A549 (cell line): ENCODE measurements at regions not wholly inside any gene's neighbourhood (a gene's known extent, or its start where the extent isn't known, plus 50 kb on each side); places are given as distances from the start of the nearest gene placed in this dataset.
A peak's percentile ranks its signal among the peaks of the same experiment; 100 is the strongest.

Source experiments
- ATAC-seq, 2 experiments: fragments of 200-7000 bp in 1 of 2; fragments of >200 bp in 1 of 2; cut with Nextera tagmentation in 1 of 2; cut with Tn5 transposase in 1 of 2; 3 replicates each; pipeline versions ENCODE4 v1.8.0 to v1.9.1; 2018 to 2020; ENCODE audit warnings: mild to moderate bottlenecking in 1 of 2, moderate library complexity in 1 of 2
- CTCF ChIA-PET: fragments of 300-600 bp; sonication (Branson Sonifier 250); formaldehyde crosslinking; extraction: SDS; loops from one replicate; lab custom pipeline; 2021; ENCODE audit warnings: antibody characterized with exemption, inconsistent platforms; lab: Yijun Ruan, JAX
- POLR2A ChIA-PET: fragments of 350-600 bp; formaldehyde crosslinking; extraction: SDS; loops from one replicate; lab custom pipeline; 2021; ENCODE audit warnings: antibody characterized with exemption, inconsistent platforms; lab: Yijun Ruan, JAX
- DNase-seq, 2 experiments: peaks; one replicate each; pipeline versions ENCODE4 v3.0.0 to v3.0.0-alpha.2; 2011 to 2016; ENCODE audit warnings: low read depth in 1 of 2, low spot score in 1 of 2
- FAIRE-seq: peaks from 2 replicates; lab custom pipeline; 2011; peaks lifted over from hg19 to GRCh38; lab: Jason Lieb, UNC
- H3K27ac ChIP-seq, 2 experiments: fragments of >200 bp; sonication (Bioruptor Twin); formaldehyde crosslinking; 3 replicates each; pipeline ENCODE4 v1.5.1; 2016 to 2017
- H3K4me1 ChIP-seq: fragments of >200 bp; sonication (Bioruptor Twin); formaldehyde crosslinking; 3 replicates; pipeline ENCODE4 v1.6.1; 2016
- H3K4me2 ChIP-seq: fragments of >200 bp; sonication (Bioruptor Twin); formaldehyde crosslinking; 3 replicates; pipeline ENCODE4 v1.6.1; 2016
- H3K4me3 ChIP-seq: fragments of >200 bp; sonication (Bioruptor Twin); formaldehyde crosslinking; 3 replicates; pipeline ENCODE4 v1.5.1; 2016
- H3K9me3 ChIP-seq: fragments of >200 bp; sonication (Bioruptor Twin); formaldehyde crosslinking; 3 replicates; pipeline ENCODE4 v1.6.1; 2016
- BHLHE40 ChIP-seq: IDR thresholded peaks from 2 replicates; pipeline ENCODE4 v1.6.1; 2012; ENCODE audit warnings: low read depth, low read length, inconsistent platforms
- CBX2 ChIP-seq: fragments of 200-600 bp; sonication (generic); IDR thresholded peaks from 2 replicates; pipeline ENCODE4 v1.6.1; 2016; ENCODE audit warnings: low read depth, mild to moderate bottlenecking, borderline replicate concordance
- CBX8 ChIP-seq: fragments of 200-600 bp; sonication (generic); IDR thresholded peaks from 2 replicates; pipeline ENCODE4 v1.6.1; 2016
- CHD2 ChIP-seq: fragments of 150-350 bp; IDR thresholded peaks from 2 replicates; pipeline ENCODE4 v1.6.1; 2014; ENCODE audit warnings: low read length; ENCODE audit not compliant: partially characterized antibody
- CHD4 ChIP-seq: fragments of 200-600 bp; sonication (generic); IDR thresholded peaks from 2 replicates; pipeline ENCODE4 v1.6.1; 2016; ENCODE audit warnings: antibody characterized with exemption, mild to moderate bottlenecking, borderline replicate concordance
- ESRRA ChIP-seq: fragments of 150-350 bp; IDR thresholded peaks from 2 replicates; pipeline ENCODE4 v1.6.1; 2014; ENCODE audit warnings: mild to moderate bottlenecking, low read length, borderline replicate concordance
- HEYL ChIP-seq: fragments of 250-450 bp; sonication (Bioruptor Pico); IDR thresholded peaks from 2 replicates; pipeline ENCODE4 v1.8.0; 2021; ENCODE audit warnings: mild to moderate bottlenecking, moderate library complexity
- HOXB5 ChIP-seq: fragments of 250-450 bp; sonication (Bioruptor Pico); IDR thresholded peaks from 2 replicates; pipeline ENCODE4 v1.5.0; 2020; ENCODE audit warnings: mild to moderate bottlenecking, moderate library complexity
- KDM1A ChIP-seq: fragments of 200-600 bp; sonication (generic); IDR thresholded peaks from 2 replicates; pipeline ENCODE4 v1.6.1; 2016; ENCODE audit warnings: low read depth, mild to moderate bottlenecking
- KDM5A ChIP-seq: fragments of 200-600 bp; sonication (generic); IDR thresholded peaks from 2 replicates; pipeline ENCODE4 v1.6.1; 2016; ENCODE audit warnings: antibody characterized with exemption, mild to moderate bottlenecking
- MYC ChIP-seq: IDR thresholded peaks from 2 replicates; pipeline ENCODE4 v1.6.1; 2012; ENCODE audit warnings: mild to moderate bottlenecking, inconsistent platforms, low read length, improper control_type of control experiment, borderline replicate concordance
- POLR2AphosphoS2 ChIP-seq: conservative IDR thresholded peaks from 2 replicates; pipeline ENCODE4 v1.6.1; 2012; ENCODE audit warnings: low read length, improper control_type of control experiment, inconsistent platforms
- RFX5 ChIP-seq: fragments of 450-650 bp; IDR thresholded peaks from 2 replicates; pipeline ENCODE4 v1.7.1; 2014; ENCODE audit warnings: antibody characterized with exemption, mild to moderate bottlenecking, moderate library complexity
- RNF2 ChIP-seq: fragments of 200-600 bp; sonication (generic); IDR thresholded peaks from 2 replicates; pipeline ENCODE4 v1.6.1; 2016; ENCODE audit warnings: low read depth, mild to moderate bottlenecking, antibody characterized with exemption, moderate library complexity, borderline replicate concordance
- SREBF2 ChIP-seq: fragments of 450-650 bp; IDR thresholded peaks from 2 replicates; pipeline ENCODE4 v1.6.1; 2014; ENCODE audit warnings: mild to moderate bottlenecking, moderate library complexity
- ZC3H11A ChIP-seq: fragments of 450-650 bp; IDR thresholded peaks from 2 replicates; pipeline ENCODE4 v1.6.1; 2014; ENCODE audit warnings: antibody characterized with exemption, mild to moderate bottlenecking
- WGBS: methylation state at CpG from one replicate; pipeline ENCODE4 v1.1.6; 2017; ENCODE audit errors: missing lambda C conversion rate; 5-methylcytosine and 5-hydroxymethylcytosine counted together
- TF ChIP-seq, protein P1 (sequence below): fragments of >200 bp; sonication (Bioruptor Twin); formaldehyde crosslinking; IDR thresholded peaks from 3 replicates; pipeline ENCODE4 v1.5.1; 2016
- TF ChIP-seq, protein P2 (sequence below): IDR thresholded peaks from 2 replicates; pipeline ENCODE4 v1.6.1; 2012
- TF ChIP-seq, protein P3 (sequence below): fragments of 250-450 bp; sonication (Bioruptor Pico); IDR thresholded peaks from 2 replicates; pipeline ENCODE4 v1.5.0; 2021; ENCODE audit warnings: mild to moderate bottlenecking, moderate library complexity, borderline replicate concordance
- TF ChIP-seq, protein P4 (sequence below): fragments of 250-450 bp; sonication (Bioruptor Pico); IDR thresholded peaks from 2 replicates; pipeline ENCODE4 v1.5.0; 2020; ENCODE audit warnings: low read depth, mild to moderate bottlenecking, moderate library complexity
- TF ChIP-seq, protein P5 (sequence below): fragments of 150-350 bp; IDR thresholded peaks from 2 replicates; pipeline ENCODE4 v1.6.1; 2014; ENCODE audit warnings: low read depth, mild to moderate bottlenecking, low read length
- TF ChIP-seq, protein P6 (sequence below): fragments of 200-600 bp; sonication (generic); IDR thresholded peaks from 2 replicates; pipeline ENCODE4 v1.6.1; 2016; ENCODE audit warnings: antibody characterized with exemption, mild to moderate bottlenecking, moderate library complexity
- TF ChIP-seq, protein P7 (sequence below): IDR thresholded peaks from 2 replicates; pipeline ENCODE4 v1.6.1; 2012

DNA sequence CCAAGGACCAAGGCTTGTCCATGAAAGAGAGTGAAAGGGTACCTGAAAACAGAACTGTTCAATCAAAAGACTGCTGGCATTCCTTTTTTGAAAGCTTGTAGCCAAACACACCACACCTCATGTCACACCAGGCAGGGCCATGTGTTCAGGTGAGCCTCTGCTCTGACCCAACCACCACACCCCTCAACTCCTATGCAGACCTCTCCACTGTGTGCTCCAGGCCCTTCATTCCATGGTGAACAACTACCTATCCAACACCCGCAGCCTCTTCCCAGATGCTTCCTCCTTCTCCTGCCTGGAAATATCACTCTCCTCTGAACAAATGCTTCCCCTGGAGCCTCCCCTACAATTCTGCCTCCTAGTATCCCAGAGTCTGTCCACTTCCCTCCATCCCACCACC, 166.6 kb downstream of the AVL9 start (continued):
- no peak for TF ChIP-seq HOXB5 (CRISPR knock-in tag)
- TF ChIP-seq, protein P1, sequence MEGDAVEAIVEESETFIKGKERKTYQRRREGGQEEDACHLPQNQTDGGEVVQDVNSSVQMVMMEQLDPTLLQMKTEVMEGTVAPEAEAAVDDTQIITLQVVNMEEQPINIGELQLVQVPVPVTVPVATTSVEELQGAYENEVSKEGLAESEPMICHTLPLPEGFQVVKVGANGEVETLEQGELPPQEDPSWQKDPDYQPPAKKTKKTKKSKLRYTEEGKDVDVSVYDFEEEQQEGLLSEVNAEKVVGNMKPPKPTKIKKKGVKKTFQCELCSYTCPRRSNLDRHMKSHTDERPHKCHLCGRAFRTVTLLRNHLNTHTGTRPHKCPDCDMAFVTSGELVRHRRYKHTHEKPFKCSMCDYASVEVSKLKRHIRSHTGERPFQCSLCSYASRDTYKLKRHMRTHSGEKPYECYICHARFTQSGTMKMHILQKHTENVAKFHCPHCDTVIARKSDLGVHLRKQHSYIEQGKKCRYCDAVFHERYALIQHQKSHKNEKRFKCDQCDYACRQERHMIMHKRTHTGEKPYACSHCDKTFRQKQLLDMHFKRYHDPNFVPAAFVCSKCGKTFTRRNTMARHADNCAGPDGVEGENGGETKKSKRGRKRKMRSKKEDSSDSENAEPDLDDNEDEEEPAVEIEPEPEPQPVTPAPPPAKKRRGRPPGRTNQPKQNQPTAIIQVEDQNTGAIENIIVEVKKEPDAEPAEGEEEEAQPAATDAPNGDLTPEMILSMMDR: no peak
- no peak for TF ChIP-seq MYC

DNA sequence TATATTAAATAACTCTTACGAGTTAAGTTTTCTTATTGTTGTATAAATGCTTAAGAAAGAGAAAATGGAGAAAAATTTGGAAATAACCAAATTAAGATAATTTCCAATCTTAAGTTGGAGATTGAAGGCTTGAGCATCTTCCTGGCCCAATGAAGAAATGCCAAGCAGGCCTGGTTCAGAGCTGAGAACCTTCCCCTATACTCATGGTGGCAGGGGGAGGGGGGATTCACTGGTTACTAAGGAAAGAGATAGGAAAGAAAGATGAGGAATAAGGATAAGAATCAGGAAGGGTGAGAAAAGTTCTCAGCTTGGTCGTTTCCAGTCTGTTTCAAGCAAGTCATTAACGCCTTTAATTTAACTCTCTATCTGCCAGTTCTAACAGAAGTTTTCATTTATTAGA, 166.2 kb downstream of the AVL9 start:
- no peak for TF ChIP-seq CBX8
- no peak for TF ChIP-seq BHLHE40
- no peak for TF ChIP-seq CBX2
- TF ChIP-seq CHD4: no peak
- TF ChIP-seq CHD2: no peak
- TF ChIP-seq, protein P2, sequence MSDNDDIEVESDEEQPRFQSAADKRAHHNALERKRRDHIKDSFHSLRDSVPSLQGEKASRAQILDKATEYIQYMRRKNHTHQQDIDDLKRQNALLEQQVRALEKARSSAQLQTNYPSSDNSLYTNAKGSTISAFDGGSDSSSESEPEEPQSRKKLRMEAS: no peak
- TF ChIP-seq KDM1A: no peak
- TF ChIP-seq, protein P3, sequence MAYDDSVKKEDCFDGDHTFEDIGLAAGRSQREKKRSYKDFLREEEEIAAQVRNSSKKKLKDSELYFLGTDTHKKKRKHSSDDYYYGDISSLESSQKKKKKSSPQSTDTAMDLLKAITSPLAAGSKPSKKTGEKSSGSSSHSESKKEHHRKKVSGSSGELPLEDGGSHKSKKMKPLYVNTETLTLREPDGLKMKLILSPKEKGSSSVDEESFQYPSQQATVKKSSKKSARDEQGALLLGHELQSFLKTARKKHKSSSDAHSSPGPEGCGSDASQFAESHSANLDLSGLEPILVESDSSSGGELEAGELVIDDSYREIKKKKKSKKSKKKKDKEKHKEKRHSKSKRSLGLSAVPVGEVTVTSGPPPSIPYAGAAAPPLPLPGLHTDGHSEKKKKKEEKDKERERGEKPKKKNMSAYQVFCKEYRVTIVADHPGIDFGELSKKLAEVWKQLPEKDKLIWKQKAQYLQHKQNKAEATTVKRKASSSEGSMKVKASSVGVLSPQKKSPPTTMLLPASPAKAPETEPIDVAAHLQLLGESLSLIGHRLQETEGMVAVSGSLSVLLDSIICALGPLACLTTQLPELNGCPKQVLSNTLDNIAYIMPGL: no peak
- no peak for TF ChIP-seq RFX5
- TF ChIP-seq, protein P4, sequence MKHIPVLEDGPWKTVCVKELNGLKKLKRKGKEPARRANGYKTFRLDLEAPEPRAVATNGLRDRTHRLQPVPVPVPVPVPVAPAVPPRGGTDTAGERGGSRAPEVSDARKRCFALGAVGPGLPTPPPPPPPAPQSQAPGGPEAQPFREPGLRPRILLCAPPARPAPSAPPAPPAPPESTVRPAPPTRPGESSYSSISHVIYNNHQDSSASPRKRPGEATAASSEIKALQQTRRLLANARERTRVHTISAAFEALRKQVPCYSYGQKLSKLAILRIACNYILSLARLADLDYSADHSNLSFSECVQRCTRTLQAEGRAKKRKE (CRISPR knock-in tag): no peak
- no peak for TF ChIP-seq SREBF2
- TF ChIP-seq, protein P5, sequence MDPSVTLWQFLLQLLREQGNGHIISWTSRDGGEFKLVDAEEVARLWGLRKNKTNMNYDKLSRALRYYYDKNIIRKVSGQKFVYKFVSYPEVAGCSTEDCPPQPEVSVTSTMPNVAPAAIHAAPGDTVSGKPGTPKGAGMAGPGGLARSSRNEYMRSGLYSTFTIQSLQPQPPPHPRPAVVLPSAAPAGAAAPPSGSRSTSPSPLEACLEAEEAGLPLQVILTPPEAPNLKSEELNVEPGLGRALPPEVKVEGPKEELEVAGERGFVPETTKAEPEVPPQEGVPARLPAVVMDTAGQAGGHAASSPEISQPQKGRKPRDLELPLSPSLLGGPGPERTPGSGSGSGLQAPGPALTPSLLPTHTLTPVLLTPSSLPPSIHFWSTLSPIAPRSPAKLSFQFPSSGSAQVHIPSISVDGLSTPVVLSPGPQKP: no peak
- TF ChIP-seq, protein P6, sequence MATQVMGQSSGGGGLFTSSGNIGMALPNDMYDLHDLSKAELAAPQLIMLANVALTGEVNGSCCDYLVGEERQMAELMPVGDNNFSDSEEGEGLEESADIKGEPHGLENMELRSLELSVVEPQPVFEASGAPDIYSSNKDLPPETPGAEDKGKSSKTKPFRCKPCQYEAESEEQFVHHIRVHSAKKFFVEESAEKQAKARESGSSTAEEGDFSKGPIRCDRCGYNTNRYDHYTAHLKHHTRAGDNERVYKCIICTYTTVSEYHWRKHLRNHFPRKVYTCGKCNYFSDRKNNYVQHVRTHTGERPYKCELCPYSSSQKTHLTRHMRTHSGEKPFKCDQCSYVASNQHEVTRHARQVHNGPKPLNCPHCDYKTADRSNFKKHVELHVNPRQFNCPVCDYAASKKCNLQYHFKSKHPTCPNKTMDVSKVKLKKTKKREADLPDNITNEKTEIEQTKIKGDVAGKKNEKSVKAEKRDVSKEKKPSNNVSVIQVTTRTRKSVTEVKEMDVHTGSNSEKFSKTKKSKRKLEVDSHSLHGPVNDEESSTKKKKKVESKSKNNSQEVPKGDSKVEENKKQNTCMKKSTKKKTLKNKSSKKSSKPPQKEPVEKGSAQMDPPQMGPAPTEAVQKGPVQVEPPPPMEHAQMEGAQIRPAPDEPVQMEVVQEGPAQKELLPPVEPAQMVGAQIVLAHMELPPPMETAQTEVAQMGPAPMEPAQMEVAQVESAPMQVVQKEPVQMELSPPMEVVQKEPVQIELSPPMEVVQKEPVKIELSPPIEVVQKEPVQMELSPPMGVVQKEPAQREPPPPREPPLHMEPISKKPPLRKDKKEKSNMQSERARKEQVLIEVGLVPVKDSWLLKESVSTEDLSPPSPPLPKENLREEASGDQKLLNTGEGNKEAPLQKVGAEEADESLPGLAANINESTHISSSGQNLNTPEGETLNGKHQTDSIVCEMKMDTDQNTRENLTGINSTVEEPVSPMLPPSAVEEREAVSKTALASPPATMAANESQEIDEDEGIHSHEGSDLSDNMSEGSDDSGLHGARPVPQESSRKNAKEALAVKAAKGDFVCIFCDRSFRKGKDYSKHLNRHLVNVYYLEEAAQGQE: no peak
- TF ChIP-seq POLR2AphosphoS2: no peak
- TF ChIP-seq ZC3H11A: no peak
- TF ChIP-seq, protein P7, sequence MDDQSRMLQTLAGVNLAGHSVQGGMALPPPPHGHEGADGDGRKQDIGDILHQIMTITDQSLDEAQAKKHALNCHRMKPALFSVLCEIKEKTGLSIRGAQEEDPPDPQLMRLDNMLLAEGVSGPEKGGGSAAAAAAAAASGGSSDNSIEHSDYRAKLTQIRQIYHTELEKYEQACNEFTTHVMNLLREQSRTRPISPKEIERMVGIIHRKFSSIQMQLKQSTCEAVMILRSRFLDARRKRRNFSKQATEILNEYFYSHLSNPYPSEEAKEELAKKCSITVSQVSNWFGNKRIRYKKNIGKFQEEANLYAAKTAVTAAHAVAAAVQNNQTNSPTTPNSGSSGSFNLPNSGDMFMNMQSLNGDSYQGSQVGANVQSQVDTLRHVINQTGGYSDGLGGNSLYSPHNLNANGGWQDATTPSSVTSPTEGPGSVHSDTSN: no peak
- TF ChIP-seq HEYL (CRISPR knock-in tag): no peak
- TF ChIP-seq KDM5A: no peak
- TF ChIP-seq RNF2: no peak
- no peak for TF ChIP-seq ESRRA
- TF ChIP-seq, all 56 proteins: peak for 0
- no peak for ATAC-seq
- Histone ChIP-seq H3K27ac (peak overlapping the region; percentile 56 to 86; a peak in 5 of 6 replicates), H3K4me1 (peaks cover 65% of the 10 kb centered on the region), H3K4me3 (no peak overlapping the region), H3K4me2 (no peak overlapping the region), H3K9me3 (peaks cover 19% of the 10 kb centered on the region)
- DNase-seq: no peak
- WGBS: 74% methylated on average over 3 of the region's 3 CpGs
- no peak for FAIRE-seq
- ChIA-PET POLR2A (interaction anchor here (0.7 kb wide), 1 partner anchor 9 kb away, joined by 6 read pairs; no protein-coding TSS in a partner anchor), CTCF (interaction anchor here (0.6 to 0.8 kb wide), 2 partner anchors 172 to 298 kb away, joined by 3 read pairs; partner anchors contain the start of gene LSM5)
